Stimulated activated CD8-positive, alpha-beta memory T cell treated with anti-CD3 and anti-CD28 coated beads, Interleukin-15, amount 100 ng/mL, for 48 hours (primary cell): ENCODE measurements at regions not wholly inside any gene's neighbourhood (a gene's known extent, or its start where the extent isn't known, plus 50 kb on each side); places are given as distances from the start of the nearest gene placed in this dataset.

Experiments used
- DNase-seq, 2 donors: peaks; one replicate each; pipeline ENCODE4 v3.0.0-alpha.2; 2020; ENCODE audit warnings: low read depth in 2 of 2

DNA sequence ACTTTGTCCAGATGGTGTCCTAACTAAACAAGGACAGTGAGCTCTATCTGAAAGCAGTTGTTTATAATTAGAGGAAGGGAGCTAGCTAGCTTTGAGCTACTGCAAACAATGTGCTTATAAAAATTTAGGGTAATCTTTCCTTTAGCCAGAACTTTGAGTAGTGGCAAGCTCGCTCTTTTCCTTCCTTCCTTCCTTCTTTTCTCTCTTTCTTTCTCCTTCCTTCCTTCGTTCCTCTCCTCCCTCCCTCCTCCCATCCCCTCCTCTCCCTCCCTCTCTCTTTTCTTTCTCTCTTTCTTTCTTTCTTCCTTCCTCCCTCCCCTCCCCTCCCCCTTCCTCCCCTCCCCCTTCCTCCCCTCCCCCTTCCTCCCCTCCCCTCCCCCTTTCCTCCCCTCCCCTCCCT, 520.1 kb downstream of the INHBA start:
- DNase-seq = no peak

DNA sequence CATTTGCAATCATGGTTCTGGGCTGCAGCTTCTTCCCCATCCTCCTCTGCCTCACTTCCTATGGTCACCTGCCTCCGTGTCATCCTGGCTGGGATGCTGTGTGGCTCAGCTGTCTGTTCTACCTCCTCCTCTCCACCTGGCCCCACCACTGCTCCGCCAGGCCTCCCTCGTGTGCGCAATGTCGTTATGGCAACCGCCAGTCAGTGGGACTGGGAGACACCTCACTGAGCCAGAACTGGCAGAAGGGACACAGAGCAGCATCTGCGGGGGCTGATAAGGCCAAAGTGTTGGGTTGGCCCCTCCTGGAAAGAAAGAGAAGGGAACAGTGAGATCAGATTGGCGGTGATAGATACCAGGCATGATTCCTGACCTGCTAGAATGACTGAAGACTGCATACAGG, 527.5 kb downstream of the INHBA start:
- DNase-seq = no peak

DNA sequence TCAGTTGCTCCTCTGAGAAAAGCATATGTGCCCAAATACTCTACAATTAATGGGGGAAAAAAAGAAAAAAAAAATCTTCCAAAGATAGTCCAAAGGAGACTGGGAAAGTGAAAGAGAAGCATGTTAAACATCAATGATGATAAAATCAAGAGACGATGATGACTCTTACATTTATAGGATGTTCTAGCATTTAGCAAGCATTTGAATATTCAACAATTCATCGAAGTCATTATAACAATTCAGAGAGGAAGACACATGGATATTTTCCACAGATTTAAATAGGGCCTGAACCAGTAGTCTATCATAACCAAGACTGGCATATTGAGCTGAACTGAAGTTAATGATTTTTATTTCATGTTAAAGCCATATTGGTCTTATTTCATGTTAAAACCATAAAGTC, 528.4 kb downstream of the INHBA start:
- DNase-seq = no peak

- no peak for DNase-seq
Measured at GRCh38 chr7:41170466-41170865, 532.4 kb downstream of the INHBA start.

GRCh38 chr7:41169317-41169716, 533.6 kb downstream of the INHBA start:
- DNase-seq = no peak

DNA sequence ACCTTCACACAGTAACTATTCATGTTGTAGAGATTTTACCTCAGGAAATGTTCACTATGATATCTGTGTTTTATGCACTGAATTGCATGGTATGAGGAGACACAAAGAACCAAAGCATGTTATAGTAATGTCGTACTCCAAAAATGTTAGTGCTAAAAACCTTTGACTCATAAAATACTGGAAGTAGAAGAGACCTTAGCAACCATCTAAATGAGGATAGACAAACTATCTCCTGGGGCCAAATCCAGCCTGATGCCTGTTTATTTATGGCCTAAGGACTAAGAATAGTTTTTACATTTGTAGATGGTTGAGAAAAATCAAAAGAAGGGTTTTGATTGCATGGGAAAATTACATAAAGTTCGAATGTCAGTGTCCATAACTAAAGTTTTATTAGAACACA, 535.1 kb downstream of the INHBA start:
- no peak for DNase-seq

DNA sequence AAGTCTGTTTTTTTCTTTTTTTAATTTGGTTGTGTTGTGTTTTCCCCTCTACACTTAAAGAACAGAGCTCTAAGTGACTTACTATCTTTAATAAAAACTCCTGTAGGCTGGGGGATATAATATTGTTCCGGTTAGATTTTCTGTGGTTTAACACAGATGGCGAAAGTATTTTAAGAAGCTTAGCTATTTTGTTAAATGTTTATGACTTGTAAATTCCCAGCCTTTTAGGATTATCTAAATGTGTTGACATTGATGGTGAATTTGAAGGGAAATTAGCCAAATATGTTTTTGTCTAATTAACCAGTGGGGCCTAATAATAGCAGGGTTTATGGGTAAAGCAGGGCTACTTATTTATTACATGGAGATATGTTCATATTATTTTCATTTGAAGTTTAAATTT, 538.5 kb downstream of the INHBA start:
- DNase-seq = no peak

GRCh38 chr7:41163991-41164390, 538.9 kb downstream of the INHBA start:
- DNase-seq = no peak

- DNase-seq = no peak
Measured at GRCh38 chr7:41162612-41163011, 540.3 kb downstream of the INHBA start.

DNA sequence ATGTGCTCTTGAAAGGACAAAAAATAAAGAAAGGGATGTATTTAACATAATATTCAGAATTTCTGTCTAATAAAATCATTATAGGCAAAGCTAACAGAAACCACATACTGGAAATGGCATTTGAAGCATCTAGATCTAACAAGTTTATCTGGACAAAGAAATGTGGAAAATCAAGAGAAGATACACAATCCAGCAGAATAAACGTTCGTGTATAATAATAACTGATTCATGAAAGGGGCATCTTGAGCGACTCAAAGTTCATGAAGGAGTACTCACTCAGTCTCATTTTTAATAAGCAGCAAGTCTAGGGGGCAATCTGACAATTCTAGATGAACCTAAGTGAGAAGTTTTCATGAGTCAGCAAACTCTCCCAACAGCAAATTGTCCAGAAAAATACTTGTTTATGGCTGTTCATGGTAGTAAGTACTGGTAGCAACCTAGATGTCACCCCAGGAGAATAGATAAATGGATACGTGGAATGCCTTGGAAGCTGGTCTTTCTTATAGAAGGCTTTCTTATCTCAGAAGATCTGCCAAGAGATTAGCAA, 541.8 kb downstream of the INHBA start:
- no peak for DNase-seq

GRCh38 chr7:41156268-41156667, 546.6 kb downstream of the INHBA start:
- no peak for DNase-seq

DNA sequence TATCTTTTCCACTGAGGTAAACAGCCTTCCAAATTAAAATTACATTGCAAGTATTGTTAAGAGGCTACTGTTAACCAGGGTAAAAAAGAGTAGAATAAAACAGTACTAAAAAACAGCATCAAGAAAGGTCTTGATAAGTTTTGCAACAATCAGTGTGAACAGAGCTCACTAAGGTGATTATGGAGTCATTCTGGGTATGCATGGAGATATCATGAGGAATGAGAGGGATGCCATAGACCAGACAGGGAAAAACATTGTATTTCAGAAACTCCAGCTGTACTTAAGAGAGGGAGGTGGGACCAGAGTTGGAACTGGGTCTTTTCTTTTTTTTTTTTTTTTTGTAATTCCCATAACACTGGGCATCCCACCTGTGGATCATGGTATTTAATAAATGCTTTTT, 549.6 kb downstream of the INHBA start:
- DNase-seq = no peak

- DNase-seq = no peak
Measured at GRCh38 chr7:41152179-41152678, 550.7 kb downstream of the INHBA start.

- no peak for DNase-seq
Measured at GRCh38 chr7:41149576-41149975, 553.3 kb downstream of the INHBA start.

DNA sequence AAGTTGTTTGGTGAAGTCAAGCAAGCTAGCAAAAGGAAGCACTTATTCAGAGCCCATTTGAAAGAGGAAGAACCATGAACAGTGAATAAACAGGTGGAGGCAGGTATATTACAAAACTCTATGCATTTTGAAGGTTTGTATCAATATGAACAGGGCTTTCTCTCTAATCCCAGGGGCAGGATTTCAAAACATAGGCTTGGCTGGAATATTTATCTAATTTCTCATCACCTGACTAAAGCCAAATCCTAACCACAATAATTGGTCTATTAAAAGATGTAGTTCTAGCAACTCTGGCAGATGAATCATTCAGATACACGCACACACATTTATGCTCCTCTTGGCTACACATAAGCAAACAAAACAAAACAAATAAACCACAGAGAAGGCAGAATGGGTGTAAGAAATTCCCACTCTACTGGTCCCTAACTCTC, 554.4 kb downstream of the INHBA start:
- no peak for DNase-seq

- DNase-seq = no peak
Measured at GRCh38 chr7:41147606-41148485, 555.0 kb downstream of the INHBA start.

DNA sequence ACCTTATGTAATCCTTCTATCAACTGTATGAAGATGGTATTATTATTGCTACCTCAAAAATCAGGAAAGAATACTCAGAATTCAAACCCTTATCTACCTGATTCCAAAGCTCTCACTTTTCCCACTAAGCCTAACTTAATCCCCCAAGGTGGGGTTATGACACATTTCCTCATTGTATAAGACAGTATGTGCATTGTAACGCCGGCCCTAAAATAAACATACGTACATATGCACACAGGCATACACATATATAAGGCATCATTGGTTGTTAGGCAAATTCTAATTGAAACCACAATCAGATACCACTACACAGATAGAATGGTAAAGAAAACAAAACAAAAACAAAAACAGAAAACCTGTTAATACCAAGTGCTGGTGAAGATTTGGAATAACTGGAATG, 556.5 kb downstream of the INHBA start:
- no peak for DNase-seq

- DNase-seq = no peak
Measured at GRCh38 chr7:41145656-41146055, 557.2 kb downstream of the INHBA start.

- no peak for DNase-seq
Measured at GRCh38 chr7:41142904-41143473, 559.9 kb downstream of the INHBA start.

DNA sequence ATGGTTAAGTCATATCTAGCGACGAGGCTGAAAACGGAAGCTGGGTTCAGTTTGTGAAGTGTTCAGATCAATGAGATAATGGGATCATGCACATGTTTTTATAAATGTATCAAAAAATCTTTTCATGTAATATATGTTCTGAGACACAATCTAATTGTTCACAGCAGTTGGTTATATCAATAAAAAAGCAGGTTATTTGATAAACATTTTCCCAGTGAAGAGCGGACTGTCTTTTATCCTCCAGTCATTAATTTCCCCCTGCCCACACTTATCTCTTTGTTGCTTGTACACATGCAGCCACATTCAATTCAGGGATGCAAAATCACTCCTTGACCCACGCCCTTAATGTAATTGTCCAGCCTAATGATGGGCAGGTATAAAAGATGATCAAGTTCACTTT, 563.1 kb downstream of the INHBA start:
- no peak for DNase-seq

- DNase-seq = no peak
Measured at GRCh38 chr7:41136551-41136950, 566.3 kb downstream of the INHBA start.

- DNase-seq = no peak
Measured at GRCh38 chr7:41135511-41135910, 567.4 kb downstream of the INHBA start.
